ENCODE measurements at regions not wholly inside any gene's neighbourhood (a gene's known extent, or its start where the extent isn't known, plus 50 kb on each side); places are given as distances from the start of the nearest gene placed in this dataset.

GRCh38 chr15:81562986-81563385 is 189.0 kb upstream of the TMC3 start:
- Histone ChIP-seq H3K27me3 (no peaks in the 10 kb centered on the region), H3K9me3 (no peaks in the 10 kb centered on the region), H3K4me3 (no peak overlapping the region), H3K36me3 (no peaks in the 10 kb centered on the region), H3K27ac (no peak overlapping the region), H3K4me1 (no peaks in the 10 kb centered on the region)
- WGBS, 2 donors (ENCODE audit: low coverage in 1 of 2): 12% methylated on average over 2 of the region's 2 CpGs
- ATAC-seq: no peak
- no peak for TF ChIP-seq POLR2A (IDR thresholded peaks at IDR 0.05)
- TF ChIP-seq, protein P1, sequence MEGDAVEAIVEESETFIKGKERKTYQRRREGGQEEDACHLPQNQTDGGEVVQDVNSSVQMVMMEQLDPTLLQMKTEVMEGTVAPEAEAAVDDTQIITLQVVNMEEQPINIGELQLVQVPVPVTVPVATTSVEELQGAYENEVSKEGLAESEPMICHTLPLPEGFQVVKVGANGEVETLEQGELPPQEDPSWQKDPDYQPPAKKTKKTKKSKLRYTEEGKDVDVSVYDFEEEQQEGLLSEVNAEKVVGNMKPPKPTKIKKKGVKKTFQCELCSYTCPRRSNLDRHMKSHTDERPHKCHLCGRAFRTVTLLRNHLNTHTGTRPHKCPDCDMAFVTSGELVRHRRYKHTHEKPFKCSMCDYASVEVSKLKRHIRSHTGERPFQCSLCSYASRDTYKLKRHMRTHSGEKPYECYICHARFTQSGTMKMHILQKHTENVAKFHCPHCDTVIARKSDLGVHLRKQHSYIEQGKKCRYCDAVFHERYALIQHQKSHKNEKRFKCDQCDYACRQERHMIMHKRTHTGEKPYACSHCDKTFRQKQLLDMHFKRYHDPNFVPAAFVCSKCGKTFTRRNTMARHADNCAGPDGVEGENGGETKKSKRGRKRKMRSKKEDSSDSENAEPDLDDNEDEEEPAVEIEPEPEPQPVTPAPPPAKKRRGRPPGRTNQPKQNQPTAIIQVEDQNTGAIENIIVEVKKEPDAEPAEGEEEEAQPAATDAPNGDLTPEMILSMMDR (IDR thresholded peaks at IDR 0.05): no peak
- TF ChIP-seq EP300 (IDR thresholded peaks at IDR 0.05): no peak
- no peak for TF ChIP-seq POLR2AphosphoS5 (IDR thresholded peaks at IDR 0.05)

DNA sequence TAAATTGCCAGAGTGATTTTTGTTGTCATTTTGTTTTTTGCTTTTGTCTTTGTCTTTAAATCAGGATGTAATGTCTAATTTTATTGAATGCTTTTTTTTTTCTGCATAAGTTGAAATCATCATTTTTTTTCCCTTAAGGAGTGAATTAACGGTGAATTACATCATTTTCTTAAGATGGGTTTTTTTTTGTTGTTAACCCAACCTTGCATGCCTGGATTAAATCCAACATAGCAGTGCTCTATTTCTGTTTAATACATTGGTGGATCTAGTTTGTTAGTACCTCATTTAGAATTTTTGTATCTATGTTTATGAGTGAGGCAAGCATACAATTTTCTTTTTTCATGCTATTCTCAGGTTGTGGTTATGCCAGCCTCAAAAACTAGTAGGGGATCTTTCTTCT is 186.4 kb upstream of the TMC3 start:
- TF ChIP-seq EP300 (IDR thresholded peaks at IDR 0.05): no peak
- no peak for TF ChIP-seq POLR2A (IDR thresholded peaks at IDR 0.05)
- H3K4me1 ChIP-seq: no peaks in the 10 kb centered on the region
- H3K9me3 ChIP-seq: peaks cover 0 to 3% (median 0%) of the 10 kb centered on the region in 3 donors
- no peak for ATAC-seq
- no peak overlapping the region for H3K4me3 ChIP-seq
- H3K27me3 ChIP-seq: no peaks in the 10 kb centered on the region
- 50 to 57% methylated on average over 1 of the region's 1 CpG for WGBS, 2 donors (ENCODE audit: low coverage in 1 of 2)
- no peaks in the 10 kb centered on the region for H3K36me3 ChIP-seq
- H3K27ac ChIP-seq: no peak overlapping the region

- Histone ChIP-seq H3K9me3 (peaks cover 0 to 3% (median 0%) of the 10 kb centered on the region in 3 donors), H3K36me3 (no peaks in the 10 kb centered on the region), H3K27me3 (no peaks in the 10 kb centered on the region), H3K27ac (no peak overlapping the region), H3K4me1 (no peaks in the 10 kb centered on the region), H3K4me3 (no peak overlapping the region)
- ATAC-seq: no peak
- TF ChIP-seq POLR2AphosphoS5 (IDR thresholded peaks at IDR 0.05) (no peak), EP300 (IDR thresholded peaks at IDR 0.05) (no peak), POLR2A (IDR thresholded peaks at IDR 0.05) (no peak)
- TF ChIP-seq, protein P1 (IDR thresholded peaks at IDR 0.05): no peak
- 94 to 100% methylated on average over 2 of the region's 2 CpGs for WGBS, 2 donors (ENCODE audit: low coverage in 1 of 2)
Observed at GRCh38 chr15:81558056-81558455, 184.0 kb upstream of the TMC3 start.

- TF ChIP-seq POLR2A (IDR thresholded peaks at IDR 0.05) (no peak), POLR2AphosphoS5 (IDR thresholded peaks at IDR 0.05) (no peak), EP300 (IDR thresholded peaks at IDR 0.05) (no peak)
- TF ChIP-seq, protein P1 (IDR thresholded peaks at IDR 0.05): no peak
- 77 to 90% methylated on average over 2 to 4 of the region's 4 CpGs for WGBS, 2 donors (ENCODE audit: low coverage in 1 of 2)
- H3K9me3 ChIP-seq: peaks cover 0 to 3% (median 0%) of the 10 kb centered on the region in 3 donors
Observed at GRCh38 chr15:81555346-81555745, 181.3 kb upstream of the TMC3 start.

DNA sequence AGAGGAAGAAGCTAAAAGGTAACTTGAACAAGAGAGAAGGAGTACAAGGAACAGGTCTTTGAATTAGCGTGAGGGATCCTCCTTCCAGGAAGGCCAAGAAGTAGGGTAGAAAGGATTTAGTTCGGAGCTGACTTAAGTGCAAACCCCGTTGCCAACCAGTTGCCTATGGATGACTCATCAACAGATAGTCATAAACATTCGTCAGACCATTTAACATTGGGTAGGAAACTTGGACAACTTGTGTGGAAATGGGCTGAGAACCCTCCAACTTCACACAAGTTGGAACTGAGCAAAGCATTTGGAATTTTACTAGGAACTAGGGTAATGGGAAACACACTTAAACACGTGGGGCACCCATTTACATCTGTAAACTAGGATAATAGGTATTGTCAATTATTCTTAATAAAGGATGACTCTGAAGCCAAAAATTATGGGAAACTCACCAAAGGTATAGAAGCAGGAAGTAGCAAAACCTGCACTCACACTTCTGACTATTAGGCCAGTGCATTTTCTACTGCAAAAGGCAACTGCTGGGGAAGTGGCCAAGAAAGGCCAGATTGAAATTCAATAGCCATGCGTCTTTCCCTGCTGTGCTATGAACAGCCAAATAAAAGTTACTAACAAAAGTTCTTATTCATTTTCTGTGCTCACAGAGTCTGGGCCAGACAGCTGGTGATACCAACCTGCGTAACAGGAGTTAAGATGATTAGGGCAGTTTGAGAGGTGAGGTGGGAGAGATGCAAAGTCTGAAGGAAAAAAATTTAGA is 174.5 kb upstream of the TMC3 start:
- 64 to 73% methylated on average over 7 of the region's 7 CpGs for WGBS, 2 donors (ENCODE audit: low coverage in 1 of 2)
- H3K4me1 ChIP-seq: no peaks in the 10 kb centered on the region

More at GRCh38 chr15:81555346-81555745, 181.3 kb upstream of the TMC3 start:
- no peaks in the 10 kb centered on the region for H3K36me3 ChIP-seq
- H3K4me1 ChIP-seq: no peaks in the 10 kb centered on the region
- no peaks in the 10 kb centered on the region for H3K27me3 ChIP-seq
- no peak overlapping the region for H3K4me3 ChIP-seq
- H3K27ac ChIP-seq: no peak overlapping the region
- no peak for ATAC-seq

More for the DNA sequence above, 174.5 kb upstream of the TMC3 start:
- no peaks in the 10 kb centered on the region for H3K27me3 ChIP-seq
- no peak for ATAC-seq
- no peaks in the 10 kb centered on the region for H3K9me3 ChIP-seq
- no peak overlapping the region for H3K27ac ChIP-seq
- TF ChIP-seq POLR2AphosphoS5 (IDR thresholded peaks at IDR 0.05) (no peak), EP300 (IDR thresholded peaks at IDR 0.05) (no peak), POLR2A (IDR thresholded peaks at IDR 0.05) (no peak)
- TF ChIP-seq, protein P1 (IDR thresholded peaks at IDR 0.05): no peak
- H3K36me3 ChIP-seq: no peaks in the 10 kb centered on the region
- no peak overlapping the region for H3K4me3 ChIP-seq

All from gastroesophageal sphincter (tissue), 4 donors.